MM.1S (cell line): ENCODE measurements at regions not wholly inside any gene's neighbourhood (a gene's known extent, or its start where the extent isn't known, plus 50 kb on each side); places are given as distances from the start of the nearest gene placed in this dataset.

Experiments used
- CTCF ChIP-seq: fragments of 300-600 bp; sonication (generic); IDR thresholded peaks from 2 replicates; pipeline ENCODE4 v1.5.1; 2016; ENCODE audit warnings: antibody characterized with exemption, low read length, mixed read lengths
- EZH2 ChIP-seq: fragments of 300-600 bp; sonication (generic); optimal IDR thresholded peaks from 2 replicates; pipeline ENCODE3; 2017; ENCODE audit warnings: low read depth, mild to moderate bottlenecking, antibody characterized with exemption, low read length, mixed read lengths
- EZH2phosphoT487 ChIP-seq: fragments of 300-600 bp; sonication (generic); IDR thresholded peaks from 2 replicates; pipeline ENCODE4 v1.6.1; 2018; ENCODE audit warnings: antibody characterized with exemption, low read length

DNA sequence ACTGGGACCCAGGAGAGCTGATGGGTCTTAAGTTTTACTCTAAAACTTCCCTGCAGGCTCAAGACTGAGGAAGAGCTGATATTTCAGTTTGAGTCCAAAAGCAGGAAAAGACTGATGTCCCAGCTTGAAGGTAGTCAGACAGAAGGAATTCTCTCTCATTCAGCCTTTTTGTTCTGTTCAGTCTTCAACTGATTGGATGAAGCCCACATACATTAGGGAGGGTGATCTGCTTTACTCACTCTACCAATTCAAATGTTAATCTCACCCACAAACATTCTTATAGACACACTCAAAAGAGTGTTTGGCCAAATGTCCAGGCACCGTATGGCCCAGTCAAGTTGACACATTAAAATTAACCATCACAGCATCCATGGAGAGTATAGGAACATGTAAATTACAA is 173.5 kb downstream of the KCNRG start:
- no peak for TF ChIP-seq CTCF
- TF ChIP-seq EZH2 = no peak
- TF ChIP-seq EZH2phosphoT487 = no peak
